NCI-H2171 treated with DMSO at 0.1 percent for 48 hours (cell line): ENCODE measurements at regions not wholly inside any gene's neighbourhood (a gene's known extent, or its start where the extent isn't known, plus 50 kb on each side); places are given as distances from the start of the nearest gene placed in this dataset.
"Not testable (repeated sequence)": the region's sequence is repeated elsewhere in the genome, so short reads cannot be mapped to it uniquely, and the experiment has no call there.

Source experiments
- DNase-seq: peaks from one replicate; lab custom pipeline; 2025; lab: John Stamatoyannopoulos, UW

GRCh38 chr2:111533557-111534247 is 350.3 kb downstream of the ANAPC1 start:
- DNase-seq, result not testable (repeated sequence)

DNA sequence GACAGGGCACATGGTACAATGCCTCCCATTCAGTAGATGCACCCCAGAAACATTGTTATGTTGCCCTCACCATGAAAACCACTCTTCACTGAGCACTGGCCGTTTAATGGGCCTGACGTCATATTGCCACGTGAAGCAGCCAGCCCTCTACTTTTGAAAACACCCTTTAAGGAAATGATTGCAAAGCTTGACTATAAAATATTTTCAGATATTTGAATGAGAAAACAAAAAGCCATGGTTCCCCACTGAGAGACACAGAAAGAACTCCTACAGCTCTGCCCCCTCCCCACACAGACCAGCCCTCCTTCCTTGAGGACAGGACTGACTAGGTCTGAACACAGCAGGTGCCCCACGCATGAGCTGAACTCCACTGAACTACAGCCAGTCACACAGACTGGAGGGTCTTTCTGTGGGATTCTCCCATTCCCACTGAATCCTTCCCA is 349.1 kb downstream of the ANAPC1 start:
- no peak for DNase-seq

DNA sequence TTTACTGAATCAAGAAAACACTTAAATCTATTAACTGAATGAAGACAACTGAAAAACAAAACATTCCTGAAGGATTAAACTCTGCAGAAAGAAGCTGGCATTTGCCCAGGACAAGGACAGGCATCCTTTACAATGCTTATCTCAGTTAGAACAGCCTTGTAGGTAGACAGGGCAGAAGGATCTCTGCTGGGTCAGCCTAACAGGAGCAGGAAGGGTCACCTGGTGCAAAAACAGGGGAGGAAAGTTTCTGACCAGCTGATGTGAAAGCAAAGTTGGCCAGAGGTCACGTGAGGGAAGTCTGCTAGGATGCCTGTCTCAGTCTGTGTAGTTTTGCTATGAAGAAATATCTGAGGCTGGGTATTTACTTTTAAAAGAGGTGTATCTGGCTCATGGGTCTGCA is 348.6 kb downstream of the ANAPC1 start:
- no peak for DNase-seq

- no peak for DNase-seq
Measured at GRCh38 chr2:111537078-111537655, 346.8 kb downstream of the ANAPC1 start.

DNA sequence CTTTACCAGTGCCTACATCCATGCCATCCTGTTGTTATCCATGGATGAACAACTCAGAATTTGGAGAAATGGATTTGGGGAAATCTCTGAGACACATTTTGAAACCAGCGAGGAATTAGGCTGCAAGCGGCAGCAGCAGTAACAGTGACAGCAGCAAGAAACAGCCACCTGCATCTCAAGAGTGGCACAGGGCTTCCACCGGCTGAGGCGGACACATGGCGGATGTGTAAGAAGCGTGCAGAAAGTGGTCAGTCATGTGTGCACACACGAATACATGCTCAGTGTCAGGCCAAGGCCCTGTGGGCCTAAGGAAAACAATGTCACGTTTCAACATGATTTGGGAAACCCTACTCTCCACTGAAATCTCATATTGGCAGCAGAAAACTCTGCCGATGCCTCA is 344.0 kb downstream of the ANAPC1 start:
- DNase-seq, result not testable (repeated sequence)

DNA sequence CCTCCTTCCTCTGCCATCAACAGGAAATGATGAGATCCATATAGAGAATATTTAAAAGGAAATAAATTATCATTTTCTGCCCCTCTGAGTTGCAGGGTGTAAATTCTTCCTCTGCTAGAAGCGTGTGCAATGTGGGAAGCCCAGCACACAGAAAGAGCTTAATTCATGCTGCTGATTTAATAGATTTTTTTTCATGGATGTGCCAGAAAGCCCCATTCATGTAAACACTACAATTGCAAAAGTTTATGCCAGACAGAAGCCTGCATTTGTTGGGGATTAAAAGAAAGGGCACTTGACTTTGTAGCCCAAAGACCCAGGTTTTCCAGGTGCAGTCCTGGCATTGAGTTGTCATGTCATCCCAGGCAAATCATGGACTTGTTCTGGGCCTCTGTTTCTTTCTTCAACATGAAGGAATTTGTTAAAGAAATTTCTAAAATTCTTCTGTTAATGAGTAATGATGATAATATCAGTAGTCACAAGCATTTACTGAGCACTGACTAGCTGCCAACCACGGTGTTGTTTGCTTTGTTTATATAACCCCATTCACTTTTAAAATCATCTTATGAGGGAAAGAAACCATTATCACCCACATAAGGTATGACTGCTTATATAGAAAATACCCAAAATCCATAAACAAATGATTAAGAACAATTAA is 341.7 kb downstream of the ANAPC1 start:
- not testable (repeated sequence) for DNase-seq

DNA sequence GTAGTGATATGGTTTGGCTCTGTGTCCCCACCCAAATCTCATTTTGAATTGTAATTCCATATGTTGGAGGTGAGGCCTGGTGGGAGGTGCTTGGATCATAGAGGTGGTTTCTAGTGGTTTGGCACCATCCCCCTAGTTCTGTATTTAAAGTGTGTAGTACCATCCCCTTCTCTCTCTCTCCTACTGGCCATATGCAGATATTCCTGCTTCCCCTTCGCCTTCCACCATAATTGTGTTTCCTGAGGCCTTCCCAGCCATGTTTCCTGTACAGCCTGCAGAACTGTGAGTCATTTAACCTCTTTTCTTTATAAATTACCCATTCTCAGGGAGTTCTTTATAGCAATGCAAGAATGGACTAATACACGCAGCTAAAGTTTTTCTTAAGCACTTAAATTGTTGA is 340.0 kb downstream of the ANAPC1 start:
- DNase-seq, result not testable (repeated sequence)

GRCh38 chr2:111545723-111546431 is 338.1 kb downstream of the ANAPC1 start:
- DNase-seq, result not testable (repeated sequence)

DNA sequence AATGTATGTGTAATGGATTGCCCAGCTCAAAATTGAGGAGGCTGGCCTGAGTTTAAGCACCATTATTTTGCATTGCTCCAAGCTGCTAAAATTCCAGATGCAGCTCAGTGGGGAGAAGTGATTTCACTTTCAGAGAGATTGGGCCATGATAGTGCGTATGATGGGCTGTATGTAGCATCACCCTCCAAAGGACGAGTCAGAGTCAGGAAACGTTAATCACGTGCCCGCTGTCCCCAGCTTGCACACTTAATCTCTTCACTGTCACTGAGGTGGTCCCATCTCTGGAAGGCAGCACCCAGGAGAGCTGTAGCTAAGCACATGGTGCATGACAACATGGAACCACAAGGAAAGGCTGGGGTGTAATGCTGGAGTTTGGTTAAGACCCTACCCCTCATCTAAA is 337.4 kb downstream of the ANAPC1 start:
- DNase-seq, result not testable (repeated sequence)

GRCh38 chr2:111549174-111549573 is 334.8 kb downstream of the ANAPC1 start:
- not testable (repeated sequence) for DNase-seq

GRCh38 chr2:111551428-111551827 is 332.6 kb downstream of the ANAPC1 start:
- not testable (repeated sequence) for DNase-seq

- not testable (repeated sequence) for DNase-seq
Measured at GRCh38 chr2:111552625-111553024, 331.4 kb downstream of the ANAPC1 start.

GRCh38 chr2:111559301-111559700 is 324.7 kb downstream of the ANAPC1 start:
- DNase-seq, result not testable (repeated sequence)

DNA sequence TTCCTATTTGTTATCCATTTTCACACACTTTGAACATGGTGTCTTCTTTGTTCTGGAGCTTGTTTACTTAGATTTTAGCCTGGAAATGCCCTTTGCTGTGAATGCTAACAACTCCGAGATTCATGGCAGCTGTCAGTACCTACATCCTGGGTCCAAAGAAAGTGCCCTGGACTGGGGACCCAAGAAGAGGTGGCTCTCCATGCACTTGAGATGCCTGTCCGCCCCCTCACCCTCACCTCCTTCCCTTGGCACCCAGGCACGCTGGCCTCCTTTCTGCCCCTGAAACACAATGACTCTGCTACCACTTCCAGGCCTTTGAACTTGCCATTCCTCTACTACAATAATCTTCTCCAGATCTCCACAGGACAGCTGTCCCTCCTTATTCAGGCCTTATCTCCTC is 324.2 kb downstream of the ANAPC1 start:
- not testable (repeated sequence) for DNase-seq

DNA sequence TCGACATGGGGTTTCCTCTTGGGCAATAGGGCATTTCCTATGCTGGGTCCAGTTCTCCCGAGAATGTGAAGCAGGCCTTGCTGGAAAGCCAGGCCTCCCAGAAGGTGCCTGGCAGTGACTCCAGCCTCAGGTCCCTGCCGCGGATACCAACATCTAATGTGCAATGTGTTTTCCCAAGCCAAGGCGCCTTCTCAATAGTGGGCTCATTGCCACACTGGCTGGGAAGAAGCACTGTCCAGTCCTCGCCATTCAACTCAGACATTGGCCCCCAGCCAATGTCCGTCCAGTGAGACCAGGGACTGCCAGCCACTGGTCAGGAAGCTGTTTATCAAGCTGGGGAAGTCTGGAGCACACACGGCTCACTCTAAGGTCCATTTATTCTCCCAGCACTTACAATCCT is 317.9 kb downstream of the ANAPC1 start:
- DNase-seq, result not testable (repeated sequence)

DNA sequence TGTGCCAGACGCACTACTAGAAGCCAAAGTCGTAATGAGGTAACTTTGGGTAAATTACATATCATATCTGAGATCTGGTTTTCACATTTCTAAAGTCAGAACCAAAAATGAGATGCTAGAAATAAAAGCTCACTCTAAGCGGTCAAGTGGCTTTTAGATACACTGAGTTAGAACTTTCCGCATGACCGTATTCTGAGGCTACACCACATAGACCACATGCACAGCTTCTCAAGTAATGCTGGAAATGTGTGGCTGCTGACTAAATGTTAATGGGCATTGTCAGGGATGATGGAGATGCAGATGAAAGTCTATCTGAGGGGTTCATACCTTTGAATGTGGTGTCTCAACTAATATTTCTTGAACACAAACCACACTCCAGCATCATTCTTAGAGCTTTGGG is 316.8 kb downstream of the ANAPC1 start:
- not testable (repeated sequence) for DNase-seq

DNA sequence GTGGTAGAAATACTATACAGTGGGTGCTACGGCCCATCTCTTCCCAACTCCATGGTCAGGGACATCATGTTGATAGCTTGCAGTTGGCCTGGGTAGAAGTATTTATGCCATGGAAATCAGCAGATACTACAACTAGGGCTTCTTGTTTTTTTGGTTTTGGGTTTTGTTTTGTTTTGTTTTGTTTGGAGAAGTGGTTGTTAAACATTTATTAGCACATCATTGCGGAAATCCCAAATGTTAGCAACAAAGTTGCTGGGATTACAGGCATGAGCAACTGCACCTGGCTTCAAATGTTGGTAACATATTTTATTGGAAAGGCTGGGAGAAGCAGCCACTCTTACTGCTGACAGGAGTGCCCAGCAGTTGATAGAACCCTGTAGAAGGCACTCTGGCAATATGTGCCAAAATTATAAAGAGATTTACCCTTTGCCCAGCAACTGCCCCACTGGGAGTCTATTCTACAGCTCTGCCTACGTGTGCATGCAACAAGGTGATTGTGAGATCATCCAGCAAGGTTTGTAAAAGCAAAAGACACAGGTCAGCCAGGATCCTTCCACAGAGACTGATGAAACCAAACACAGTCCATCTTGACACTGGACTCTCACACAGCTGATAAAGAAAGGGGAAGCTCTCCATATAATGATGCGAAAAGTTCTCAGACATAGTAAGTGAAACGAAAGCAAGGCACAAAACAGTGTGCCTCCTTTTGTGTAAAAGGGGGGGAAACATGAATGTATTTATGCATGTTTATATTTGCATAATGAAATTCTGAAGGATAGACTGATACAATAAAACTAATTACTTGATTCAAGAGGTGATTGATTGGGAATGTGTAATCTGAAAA is 314.4 kb downstream of the ANAPC1 start:
- DNase-seq, result not testable (repeated sequence)

- not testable (repeated sequence) for DNase-seq
Measured at GRCh38 chr2:111570300-111571114, 313.5 kb downstream of the ANAPC1 start.

DNA sequence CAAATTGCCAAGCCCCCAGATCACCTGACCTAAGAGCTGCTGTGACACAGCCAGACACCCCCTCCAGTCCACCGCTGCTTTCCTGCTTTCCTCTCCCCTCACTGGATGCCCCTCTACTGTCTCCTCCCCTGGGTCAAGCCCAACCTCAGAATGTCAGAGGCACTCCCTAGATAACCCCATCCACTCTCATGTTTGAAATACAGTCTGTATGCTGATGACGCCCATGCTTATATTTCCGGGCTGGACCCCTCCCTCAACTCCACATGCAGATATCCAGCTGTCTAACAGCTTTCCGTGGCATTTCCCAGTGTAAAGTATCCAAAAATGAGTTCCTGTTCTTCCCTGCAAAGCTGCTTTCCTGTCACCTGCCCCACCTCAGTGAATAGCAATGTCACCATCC is 309.2 kb downstream of the ANAPC1 start:
- DNase-seq, result not testable (repeated sequence)

GRCh38 chr2:111577154-111577885 is 306.7 kb downstream of the ANAPC1 start:
- not testable (repeated sequence) for DNase-seq
